Caco-2 (cell line): ENCODE measurements at regions not wholly inside any gene's neighbourhood (a gene's known extent, or its start where the extent isn't known, plus 50 kb on each side); places are given as distances from the start of the nearest gene placed in this dataset.
"Not testable (repeated sequence)": the region's sequence is repeated elsewhere in the genome, so short reads cannot be mapped to it uniquely, and the experiment has no call there.

Source experiments
- BruUV-seq: library from RNA; stranded (reverse); fragments of 400-500 nt; replicated peaks from 2 replicates; lab custom pipeline; 2021; lab: Mats Ljungman, UMichigan
- CTCF ChIA-PET: fragments of 300-600 bp; sonication (Branson Sonifier 250); formaldehyde crosslinking; loops from one replicate; lab custom pipeline; 2022; ENCODE audit warnings: antibody characterized with exemption; lab: Charles Lee
- POLR2A ChIA-PET: fragments of 300-600 bp; sonication (Branson Sonifier 250); formaldehyde crosslinking; loops from one replicate; lab custom pipeline; 2022; ENCODE audit warnings: antibody characterized with exemption; lab: Charles Lee
- DNase-seq, 2 experiments: peaks; one replicate each; pipeline versions ENCODE4 v3.0.0 to v3.0.0-alpha.2; 2020 to 2022
- H3K27me3 ChIP-seq: replicated peaks from 2 replicates; pipeline ENCODE4 v1.6.0; 2011; ENCODE audit warnings: low read length; ENCODE audit not compliant: control insufficient read depth, insufficient read depth
- H3K36me3 ChIP-seq: 2 replicates; pipeline ENCODE4 v1.5.1; 2011; ENCODE audit warnings: low read length; ENCODE audit not compliant: control insufficient read depth, insufficient read depth
- H3K4me1 ChIP-seq: fragments of 250-450 bp; sonication (Bioruptor Pico); 2 replicates; pipeline ENCODE4 v1.5.1; 2020; ENCODE audit warnings: mild to moderate bottlenecking
- H3K4me3 ChIP-seq: 2 replicates; pipeline ENCODE4 v1.5.1; 2011; ENCODE audit warnings: low read depth, mild to moderate bottlenecking, control low read depth, low read length
- H3K9me3 ChIP-seq: fragments of 250-450 bp; sonication (Bioruptor Pico); 2 replicates; pipeline ENCODE4 v1.5.1; 2020; ENCODE audit warnings: mild to moderate bottlenecking, moderate library complexity
- H3K27ac Mint-ChIP-seq: one replicate; pipeline ENCODE4 v1.8.0; 2022; ENCODE audit warnings: mixed read lengths; ENCODE audit not compliant: unreplicated experiment
- H3K27me3 Mint-ChIP-seq: one replicate; pipeline ENCODE4 v1.8.0; 2022; ENCODE audit warnings: mixed read lengths; ENCODE audit not compliant: insufficient read depth, unreplicated experiment
- H3K36me3 Mint-ChIP-seq: one replicate; pipeline ENCODE4 v1.8.0; 2022; ENCODE audit warnings: mild to moderate bottlenecking, mixed read lengths; ENCODE audit not compliant: insufficient read depth, unreplicated experiment
- H3K4me1 Mint-ChIP-seq: one replicate; pipeline ENCODE4 v1.8.0; 2022; ENCODE audit warnings: low read depth, mixed read lengths; ENCODE audit not compliant: unreplicated experiment
- H3K4me3 Mint-ChIP-seq: one replicate; pipeline ENCODE4 v1.8.0; 2022; ENCODE audit warnings: mild to moderate bottlenecking, moderate library complexity, mixed read lengths; ENCODE audit not compliant: unreplicated experiment
- H3K9me3 Mint-ChIP-seq: one replicate; pipeline ENCODE4 v1.8.0; 2022; ENCODE audit warnings: mixed read lengths; ENCODE audit not compliant: unreplicated experiment
- CTCF ChIP-seq, 2 experiments: fragments of 200-600 bp in 1 of 2; IDR thresholded peaks; 1 replicate in 1 of 2; 2 replicates in 1 of 2; pipeline versions ENCODE4 v1.5.1 to v1.8.0; 2011 to 2022; ENCODE audit warnings: antibody characterized with exemption in 1 of 2, control low read depth in 1 of 2, inconsistent platforms in 1 of 2, low read depth in 1 of 2, low read length in 1 of 2, mild to moderate bottlenecking in 1 of 2, moderate library complexity in 1 of 2; ENCODE audit not compliant: insufficient read depth in 1 of 2, severe bottlenecking in 1 of 2, unreplicated experiment in 1 of 2
- intact Hi-C: fragments of 100-400 bp; cut with micrococcal nuclease; formaldehyde crosslinking; loops from one replicate; pipeline ENCODE4 v1.10.0; 2022; ENCODE audit not compliant: unreplicated experiment

GRCh38 chr6:115583290-115583689 lies 477.4 kb downstream of the FRK start:
- intact Hi-C loops = no loop called here
- no peak for DNase-seq
- Mint-ChIP-seq H3K27ac (no peak overlapping the region), H3K4me3 (no peak overlapping the region), H3K36me3 (no peaks in the 10 kb centered on the region), H3K27me3 (peaks cover 4% of the 10 kb centered on the region), H3K4me1 (no peaks in the 10 kb centered on the region), H3K9me3 (no peaks in the 10 kb centered on the region)
- no peaks in the 10 kb centered on the region for H3K9me3 ChIP-seq
- H3K4me3 ChIP-seq = no peak overlapping the region
- no TSS peak for BruUV-seq
- no peak for TF ChIP-seq CTCF (IDR thresholded peaks at IDR 0.05; ENCODE audit: insufficient read depth in 1 of 2, low read depth in 1 of 2, low read length in 1 of 2, severe bottlenecking in 1 of 2, unreplicated experiment in 1 of 2)
- ChIA-PET POLR2A (no interaction called here), CTCF (no interaction called here)
- H3K4me1 ChIP-seq = no peaks in the 10 kb centered on the region
- no peaks in the 10 kb centered on the region for H3K36me3 ChIP-seq
- H3K27me3 ChIP-seq = no peaks in the 10 kb centered on the region

GRCh38 chr6:115582386-115582785 lies 478.3 kb downstream of the FRK start:
- H3K9me3 Mint-ChIP-seq = no peaks in the 10 kb centered on the region
- H3K9me3 ChIP-seq = no peaks in the 10 kb centered on the region
- no peaks in the 10 kb centered on the region for H3K4me1 ChIP-seq
- H3K27me3 Mint-ChIP-seq = peaks cover 4% of the 10 kb centered on the region
- intact Hi-C loops = no loop called here
- no peaks in the 10 kb centered on the region for H3K36me3 Mint-ChIP-seq
- H3K4me1 Mint-ChIP-seq = no peaks in the 10 kb centered on the region
- no peak overlapping the region for H3K4me3 ChIP-seq
- no peak for TF ChIP-seq CTCF (IDR thresholded peaks at IDR 0.05; ENCODE audit: insufficient read depth in 1 of 2, low read depth in 1 of 2, low read length in 1 of 2, severe bottlenecking in 1 of 2, unreplicated experiment in 1 of 2)
- DNase-seq = no peak
- CTCF ChIA-PET = no interaction called here
- BruUV-seq = no TSS peak
- no peaks in the 10 kb centered on the region for H3K36me3 ChIP-seq
- POLR2A ChIA-PET = no interaction called here
- no peak overlapping the region for H3K4me3 Mint-ChIP-seq
- H3K27ac Mint-ChIP-seq = no peak overlapping the region
- no peaks in the 10 kb centered on the region for H3K27me3 ChIP-seq

- H3K4me1 ChIP-seq, POLR2A ChIA-PET, H3K4me3 Mint-ChIP-seq, H3K27me3 Mint-ChIP-seq, H3K36me3 Mint-ChIP-seq, intact Hi-C loops, H3K9me3 ChIP-seq, DNase-seq, CTCF ChIA-PET, H3K27ac Mint-ChIP-seq, H3K36me3 ChIP-seq, H3K4me1 Mint-ChIP-seq, H3K27me3 ChIP-seq, H3K4me3 ChIP-seq, H3K9me3 Mint-ChIP-seq, BruUV-seq: not testable (repeated sequence)
Measured at GRCh38 chr6:115579565-115579964, 481.1 kb downstream of the FRK start.

GRCh38 chr6:115577270-115577669 lies 483.4 kb downstream of the FRK start:
- ChIA-PET CTCF (no interaction called here), POLR2A (no interaction called here)
- no TSS peak for BruUV-seq
- Mint-ChIP-seq H3K4me3 (no peak overlapping the region), H3K36me3 (no peaks in the 10 kb centered on the region), H3K27me3 (no peaks in the 10 kb centered on the region), H3K27ac (no peak overlapping the region), H3K9me3 (no peaks in the 10 kb centered on the region), H3K4me1 (no peaks in the 10 kb centered on the region)
- Histone ChIP-seq H3K27me3 (no peaks in the 10 kb centered on the region), H3K4me1 (no peaks in the 10 kb centered on the region), H3K36me3 (no peaks in the 10 kb centered on the region), H3K9me3 (no peaks in the 10 kb centered on the region), H3K4me3 (no peak overlapping the region)
- intact Hi-C loops = no loop called here
- no peak for DNase-seq
- TF ChIP-seq CTCF (IDR thresholded peaks at IDR 0.05; ENCODE audit: insufficient read depth in 1 of 2, low read depth in 1 of 2, low read length in 1 of 2, severe bottlenecking in 1 of 2, unreplicated experiment in 1 of 2) = no peak
